ENCODE measurements at regions not wholly inside any gene's neighbourhood (a gene's known extent, or its start where the extent isn't known, plus 50 kb on each side); places are given as distances from the start of the nearest gene placed in this dataset.
"Not testable (repeated sequence)": the region's sequence is repeated elsewhere in the genome, so short reads cannot be mapped to it uniquely, and the experiment has no call there.

- TF ChIP-seq POLR2A (IDR thresholded peaks at IDR 0.05; ENCODE audit: low read depth, low read length): no peak
- DNase-seq (ENCODE audit: insufficient read length, low spot score) (no peak), FAIRE-seq (no peak)
Measured at GRCh38 chr12:59345406-59345805, 250.4 kb upstream of the SLC16A7 start.

GRCh38 chr12:59344224-59344623 lies 251.6 kb upstream of the SLC16A7 start:
- TF ChIP-seq POLR2A (IDR thresholded peaks at IDR 0.05; ENCODE audit: low read depth, low read length): no peak
- DNase-seq (ENCODE audit: insufficient read length, low spot score): no peak
- no peak for FAIRE-seq

GRCh38 chr12:59329462-59329861 lies 266.4 kb upstream of the SLC16A7 start:
- TF ChIP-seq POLR2A (IDR thresholded peaks at IDR 0.05; ENCODE audit: low read depth, low read length): no peak
- no peak for FAIRE-seq
- DNase-seq (ENCODE audit: insufficient read length, low spot score): no peak

GRCh38 chr12:59328395-59329075 lies 267.3 kb upstream of the SLC16A7 start:
- FAIRE-seq; DNase-seq (ENCODE audit: insufficient read length, low spot score): not testable (repeated sequence)

- FAIRE-seq; DNase-seq (ENCODE audit: insufficient read length, low spot score): not testable (repeated sequence)
Measured at GRCh38 chr12:59326457-59326856, 269.4 kb upstream of the SLC16A7 start.

GRCh38 chr12:59322473-59322872 lies 273.4 kb upstream of the SLC16A7 start:
- TF ChIP-seq POLR2A (IDR thresholded peaks at IDR 0.05; ENCODE audit: low read depth, low read length): no peak
- DNase-seq (ENCODE audit: insufficient read length, low spot score) (no peak), FAIRE-seq (no peak)

GRCh38 chr12:59321278-59321677 lies 274.6 kb upstream of the SLC16A7 start:
- DNase-seq (ENCODE audit: insufficient read length, low spot score) (no peak), FAIRE-seq (no peak)
- TF ChIP-seq POLR2A (IDR thresholded peaks at IDR 0.05; ENCODE audit: low read depth, low read length): no peak

- FAIRE-seq (no peak), DNase-seq (ENCODE audit: insufficient read length, low spot score) (no peak)
Measured at GRCh38 chr12:59320112-59320511, 275.7 kb upstream of the SLC16A7 start.

GRCh38 chr12:59318940-59319339 lies 276.9 kb upstream of the SLC16A7 start:
- FAIRE-seq (no peak), DNase-seq (ENCODE audit: insufficient read length, low spot score) (no peak)
- no peak for TF ChIP-seq POLR2A (IDR thresholded peaks at IDR 0.05; ENCODE audit: low read depth, low read length)

More at GRCh38 chr12:59320112-59320511, 275.7 kb upstream of the SLC16A7 start:
- no peak for TF ChIP-seq POLR2A (IDR thresholded peaks at IDR 0.05; ENCODE audit: low read depth, low read length)

GRCh38 chr12:59317598-59317997 lies 278.2 kb upstream of the SLC16A7 start:
- TF ChIP-seq POLR2A (IDR thresholded peaks at IDR 0.05; ENCODE audit: low read depth, low read length): no peak
- FAIRE-seq (no peak), DNase-seq (ENCODE audit: insufficient read length, low spot score) (no peak)

- DNase-seq (ENCODE audit: insufficient read length, low spot score): no peak
- no peak for FAIRE-seq
- TF ChIP-seq POLR2A (IDR thresholded peaks at IDR 0.05; ENCODE audit: low read depth, low read length): no peak
Measured at GRCh38 chr12:59316938-59317337, 278.9 kb upstream of the SLC16A7 start.

GRCh38 chr12:59316354-59316753 lies 279.5 kb upstream of the SLC16A7 start:
- not testable (repeated sequence) for FAIRE-seq; DNase-seq (ENCODE audit: insufficient read length, low spot score)

GRCh38 chr12:59314209-59314608 lies 281.6 kb upstream of the SLC16A7 start:
- TF ChIP-seq POLR2A (IDR thresholded peaks at IDR 0.05; ENCODE audit: low read depth, low read length): no peak
- no peak for DNase-seq (ENCODE audit: insufficient read length, low spot score)

GRCh38 chr12:59304077-59304721 lies 291.6 kb upstream of the SLC16A7 start:
- no peak for TF ChIP-seq POLR2A (IDR thresholded peaks at IDR 0.05; ENCODE audit: low read depth, low read length)
- FAIRE-seq (no peak), DNase-seq (ENCODE audit: insufficient read length, low spot score) (no peak)

More at GRCh38 chr12:59314209-59314608, 281.6 kb upstream of the SLC16A7 start:
- no peak for FAIRE-seq

- FAIRE-seq (no peak), DNase-seq (ENCODE audit: insufficient read length, low spot score) (no peak)
- no peak for TF ChIP-seq POLR2A (IDR thresholded peaks at IDR 0.05; ENCODE audit: low read depth, low read length)
Measured at GRCh38 chr12:59298296-59298695, 297.5 kb upstream of the SLC16A7 start.

All from H54 (cell line).